K562 (cell line): ENCODE measurements at regions not wholly inside any gene's neighbourhood (a gene's known extent, or its start where the extent isn't known, plus 50 kb on each side); places are given as distances from the start of the nearest gene placed in this dataset.

Experiments used
- ATAC-seq: fragments of 200-7000 bp; cut with Tn5 transposase; 3 replicates; pipeline ENCODE4 v1.9.1; 2020; ENCODE audit warnings: moderate library complexity
- BruUV-seq: library from RNA; stranded (reverse); fragments of 400-500 nt; replicated peaks from 2 replicates; lab custom pipeline; 2021; lab: Mats Ljungman, UMichigan
- CTCF ChIA-PET: fragments of 300-600 bp; formaldehyde crosslinking; extraction: SDS; loops from one replicate; lab custom pipeline; 2021; ENCODE audit warnings: low intra/inter-chr PET ratio; lab: Yijun Ruan, JAX
- POLR2A ChIA-PET: fragments of 300-600, 350-650 bp; sonication (Branson Sonifier 250); formaldehyde crosslinking; extraction: SDS; loops from one replicate; lab custom pipeline; 2021; ENCODE audit warnings: antibody characterized with exemption, inconsistent platforms; lab: Yijun Ruan, JAX
- DNase-seq, 4 experiments: peaks; one replicate each; pipeline versions ENCODE4 v3.0.0 to v3.0.0-alpha.2; 2011 to 2018; ENCODE audit warnings: low spot score in 3 of 4, mixed read lengths in 3 of 4; ENCODE audit errors: extremely low read depth in 1 of 4
- FAIRE-seq: peaks from 2 replicates; lab custom pipeline; 2011; peaks lifted over from hg19 to GRCh38; lab: Jason Lieb, UNC
- H2AFZ ChIP-seq: 2 replicates; pipeline ENCODE4 v1.6.0; 2011; ENCODE audit warnings: low read depth, low read length, control low read depth, inconsistent platforms
- H3K27ac ChIP-seq: fragments of 200-600 bp; 3 replicates; pipeline ENCODE4 v1.8.0; 2011; ENCODE audit warnings: low read depth, mild to moderate bottlenecking, control low read depth, inconsistent platforms, low read length, moderate library complexity, mixed read lengths; ENCODE audit errors: extremely low read depth
- H3K27me3 ChIP-seq, 2 experiments: fragments of 300-600 bp in 1 of 2; 2 replicates in 1 of 2; 3 replicates in 1 of 2; pipeline versions ENCODE4 v1.6.0 to v1.8.0; 2011; ENCODE audit warnings: inconsistent platforms in 2 of 2, low read length in 2 of 2, mild to moderate bottlenecking in 1 of 2, mixed read lengths in 1 of 2, moderate library complexity in 1 of 2; ENCODE audit not compliant: control insufficient read depth in 2 of 2, insufficient read depth in 2 of 2
- H3K36me3 ChIP-seq: fragments of 300-600 bp; 3 replicates; pipeline ENCODE4 v1.8.0; 2011; ENCODE audit warnings: mild to moderate bottlenecking, low read length, inconsistent platforms; ENCODE audit not compliant: control insufficient read depth, insufficient read depth
- H3K4me1 ChIP-seq, 2 experiments: fragments of 200-600 bp in 1 of 2; replicated peaks in 1 of 2; 2 replicates in 1 of 2; 3 replicates in 1 of 2; pipeline versions ENCODE4 v1.5.1 to v1.8.0; 2011; ENCODE audit warnings: inconsistent platforms in 2 of 2, low read length in 2 of 2, mild to moderate bottlenecking in 1 of 2, mixed read lengths in 1 of 2, moderate library complexity in 1 of 2; ENCODE audit not compliant: control insufficient read depth in 2 of 2, insufficient read depth in 2 of 2
- H3K4me2 ChIP-seq: 2 replicates; pipeline ENCODE4 v1.6.1; 2011; ENCODE audit warnings: low read length, control low read depth, inconsistent platforms, mixed read lengths; ENCODE audit not compliant: insufficient read depth
- H3K4me3 ChIP-seq: fragments of 200-600 bp; sonication (generic), shearing (Covaris generic); 2 replicates; pipeline ENCODE4 v1.5.1; 2016; ENCODE audit warnings: control low read depth, inconsistent platforms
- H3K79me2 ChIP-seq: fragments of 200-600 bp; 3 replicates; pipeline ENCODE4 v1.8.0; 2011; ENCODE audit warnings: low read length, inconsistent platforms; ENCODE audit not compliant: control insufficient read depth, insufficient read depth
- H3K9ac ChIP-seq, 2 experiments: 2 replicates each; pipeline versions ENCODE4 v1.6.0 to v1.6.1; 2011; ENCODE audit warnings: low read depth in 2 of 2, low read length in 2 of 2, control low read depth in 1 of 2, inconsistent platforms in 1 of 2, mild to moderate bottlenecking in 1 of 2, mixed read lengths in 1 of 2; ENCODE audit not compliant: insufficient read depth in 1 of 2
- H3K9me1 ChIP-seq: one replicate; pipeline ENCODE4 v1.6.0; 2011; ENCODE audit warnings: inconsistent platforms, mild to moderate bottlenecking, low read length, moderate library complexity; ENCODE audit not compliant: control insufficient read depth, insufficient read depth
- H3K9me3 ChIP-seq: replicated peaks from 2 replicates; pipeline ENCODE4 v1.5.1; 2011; ENCODE audit warnings: low read depth, low read length, inconsistent platforms; ENCODE audit not compliant: control insufficient read depth, insufficient read depth
- H4K20me1 ChIP-seq: replicated peaks from 2 replicates; pipeline ENCODE4 v1.6.1; 2011; ENCODE audit warnings: low read length, inconsistent platforms, mixed read lengths; ENCODE audit not compliant: control insufficient read depth, insufficient read depth
- DDX20 ChIP-seq: fragments of 450-650 bp; IDR thresholded peaks from 2 replicates; pipeline ENCODE4 v1.6.1; 2016; ENCODE audit warnings: missing genetic modification characterization, low read depth, mild to moderate bottlenecking, missing compliant biosample characterization, moderate library complexity
- POLR3A ChIP-seq: IDR thresholded peaks from 2 replicates; pipeline ENCODE4 v1.6.1; 2011; ENCODE audit warnings: borderline replicate concordance, mild to moderate bottlenecking, moderate library complexity; ENCODE audit not compliant: insufficient read length, insufficient read depth; ENCODE audit errors: extremely low read depth
- SNRNP70 ChIP-seq: fragments of 200-400 bp; formaldehyde crosslinking; optimal IDR thresholded peaks from 2 replicates; pipeline ENCODE3; 2017; ENCODE audit warnings: low read depth, low read length
- TFAM ChIP-seq: fragments of 250-450 bp; sonication (Bioruptor Pico); conservative IDR thresholded peaks from 2 replicates; pipeline ENCODE4 v1.5.0; 2021; ENCODE audit warnings: mild to moderate bottlenecking, moderate library complexity
- THRA ChIP-seq: fragments of 450-650 bp; IDR thresholded peaks from 2 replicates; pipeline ENCODE4 v1.6.1; 2017; ENCODE audit warnings: mild to moderate bottlenecking, moderate library complexity
- WGBS: fragments of 100-300 bp; shearing (Covaris generic); methylation state at CpG from one replicate; pipeline ENCODE4 v1.1.6; 2016; ENCODE audit warnings: low coverage, mixed read lengths; ENCODE audit not compliant: insufficient coverage; ENCODE audit errors: missing lambda C conversion rate; 5-methylcytosine and 5-hydroxymethylcytosine counted together
- in situ Hi-C: fragments of 300-500 bp; cut with MboI; formaldehyde crosslinking; loops from 4 replicates; pipeline ENCODE4 v1.15.0; 2018; ENCODE audit warnings: inconsistent platforms, mixed read lengths
- intact Hi-C: fragments of 100-400 bp; cut with micrococcal nuclease; formaldehyde crosslinking; loops from 2 replicates; pipeline ENCODE4 v1.14.2; 2022

DNA sequence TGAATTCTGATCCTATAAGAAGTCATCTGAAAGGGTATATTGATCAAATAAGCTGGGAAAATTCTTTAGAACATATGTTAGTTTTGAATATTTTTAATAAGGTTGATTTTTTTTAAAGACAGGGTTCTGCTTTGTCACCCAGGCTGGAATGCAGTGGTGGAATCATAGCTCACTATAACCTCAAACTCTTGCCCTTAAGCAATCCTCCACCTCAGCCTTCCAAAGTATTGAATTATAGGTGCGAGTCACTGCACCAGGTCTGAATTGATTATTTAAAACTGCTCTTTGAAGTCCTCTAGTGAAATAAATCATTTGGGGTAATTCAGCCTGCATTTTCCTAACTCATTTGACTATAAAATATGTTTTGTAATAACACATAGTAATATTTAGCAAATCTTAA is 812.3 kb downstream of the PDHA2 start (continued):
- no peak for TF ChIP-seq SNRNP70
- TF ChIP-seq DDX20 (tag), result no peak

DNA sequence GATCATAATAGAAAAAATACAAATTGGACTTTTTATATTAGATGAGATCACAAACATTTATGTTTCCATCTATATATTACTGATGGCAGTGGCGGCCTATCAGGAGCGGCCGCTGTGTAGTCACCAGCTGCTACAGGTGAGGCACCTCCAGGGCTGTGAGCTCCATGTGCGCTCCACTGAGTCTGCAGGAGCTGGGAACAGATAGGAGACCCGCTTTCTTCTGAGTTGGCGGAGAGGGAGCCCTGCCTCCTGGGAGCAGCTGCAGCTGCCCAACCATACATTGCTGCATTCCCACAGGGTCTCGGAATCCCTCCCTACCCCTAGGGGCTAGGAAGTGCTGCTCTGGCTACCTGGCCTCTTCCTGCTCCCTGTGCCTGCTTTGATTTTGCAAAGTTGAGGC is 812.9 kb downstream of the PDHA2 start:
- BruUV-seq, result no TSS peak
- no peaks in the 10 kb centered on the region; the same call in 1 of the 2 replicates for H3K9me3 ChIP-seq
- no peak overlapping the region for H3K27ac ChIP-seq
- ATAC-seq (no peak), FAIRE-seq (no peak), DNase-seq (no peak)
- no peaks in the 10 kb centered on the region for H4K20me1 ChIP-seq
- no peaks in the 10 kb centered on the region for H3K4me1 ChIP-seq
- no peak for TF ChIP-seq POLR3A
- TF ChIP-seq THRA, result no peak
- TF ChIP-seq TFAM, result no peak
- ChIA-PET POLR2A (no interaction called here), CTCF (no interaction called here)
- H3K4me3 ChIP-seq, result no peak overlapping the region
- no peak overlapping the region for H3K9ac ChIP-seq
- H3K9me1 ChIP-seq, result no peaks in the 10 kb centered on the region
- in situ Hi-C loops (no loop called here), intact Hi-C loops (no loop called here)
- 2% methylated on average over 6 of the region's 7 CpGs for WGBS
- H2AFZ ChIP-seq, result no peak overlapping the region
- no peaks in the 10 kb centered on the region for H3K27me3 ChIP-seq
- no peaks in the 10 kb centered on the region for H3K79me2 ChIP-seq
- H3K4me2 ChIP-seq, result no peak overlapping the region
- H3K36me3 ChIP-seq, result no peaks in the 10 kb centered on the region
